ENCODE measurements at regions not wholly inside any gene's neighbourhood (a gene's known extent, or its start where the extent isn't known, plus 50 kb on each side); places are given as distances from the start of the nearest gene placed in this dataset.

- POLR2A ChIA-PET = no interaction called here
- H3K27ac ChIP-seq (ENCODE audit: insufficient read depth, low read depth, low read length) = no peak overlapping the region
- no peak for DNase-seq (ENCODE audit: low read depth, low spot score)
- intact Hi-C loops (cut with micrococcal nuclease) (no loop called here), dilution Hi-C loops (cut with MboI; ENCODE audit: extremely low pct_ligation_motif_present, low sequenced_read_pairs) (no loop called here)
- no peak overlapping the region for H3K4me2 ChIP-seq (ENCODE audit: insufficient read depth, low read length)
- CTCF ChIA-PET = no interaction called here
- no peak for FAIRE-seq
- H3K4me3 ChIP-seq (replicated peaks in 1 of 3; ENCODE audit: insufficient read depth in 1 of 3, low read depth in 1 of 3, low read length in 3 of 3) = no peak overlapping the region
- H2AFZ ChIP-seq (ENCODE audit: low read depth, low read length) = no peak overlapping the region
- H3K36me3 ChIP-seq (ENCODE audit: control insufficient read depth in 2 of 2, extremely low read depth in 1 of 2, insufficient read depth in 2 of 2, low read length in 2 of 2) = no peaks in the 10 kb centered on the region
- H3K9me1 ChIP-seq (replicated peaks; ENCODE audit: control insufficient read depth, extremely low read depth, insufficient read depth, low read length) = no peaks in the 10 kb centered on the region
- BruUV-seq (replicated peaks) = no TSS peak
- H3K9ac ChIP-seq (replicated peaks; ENCODE audit: extremely low read depth, insufficient read depth, low read length) = no peak overlapping the region
- no peaks in the 10 kb centered on the region for H3K27me3 ChIP-seq (ENCODE audit: control insufficient read depth in 2 of 2, insufficient read depth in 2 of 2, low read length in 2 of 2)
- TF ChIP-seq FOS (IDR thresholded peaks at IDR 0.05; ENCODE audit: borderline replicate concordance, insufficient read depth, low read length) = no peak
- no peak for TF ChIP-seq MYC (IDR thresholded peaks at IDR 0.05; ENCODE audit: low read depth, low read length)
- TF ChIP-seq EZH2 (IDR thresholded peaks at IDR 0.05; ENCODE audit: borderline replicate concordance, low read depth, low read length, severe bottlenecking) = no peak
- TF ChIP-seq JUN (IDR thresholded peaks at IDR 0.05; ENCODE audit: borderline replicate concordance, insufficient read depth, insufficient read length, low read depth) = no peak
- TF ChIP-seq CTCF (IDR thresholded peaks at IDR 0.05; ENCODE audit: extremely low read depth in 1 of 2, insufficient read depth in 1 of 2, low read depth in 1 of 2, low read length in 2 of 2) = no peak
- TF ChIP-seq GATA2 (IDR thresholded peaks at IDR 0.05; ENCODE audit: insufficient read depth, insufficient read length, low read depth, low read length) = no peak
- no peak for TF ChIP-seq MAX (IDR thresholded peaks at IDR 0.05; ENCODE audit: insufficient read depth, insufficient read length)
- TF ChIP-seq POLR2A (IDR thresholded peaks at IDR 0.05; ENCODE audit: low read depth, low read length) = no peak
- no peak for TF ChIP-seq POLR2AphosphoS5 (IDR thresholded peaks at IDR 0.05; ENCODE audit: insufficient read depth, low read depth, low read length)
- no peaks in the 10 kb centered on the region for H4K20me1 ChIP-seq (replicated peaks; ENCODE audit: control insufficient read depth, extremely low read depth, insufficient read depth, low read length)
- H3K79me2 ChIP-seq (ENCODE audit: control insufficient read depth, insufficient read depth, low read length) = no peaks in the 10 kb centered on the region
- H3K9me3 ChIP-seq (replicated peaks; ENCODE audit: control insufficient read depth, insufficient read depth, low read length) = no peaks in the 10 kb centered on the region
- H3K4me1 ChIP-seq (ENCODE audit: control insufficient read depth, extremely low read depth, insufficient read depth, low read length) = no peaks in the 10 kb centered on the region
Measured at GRCh38 chr12:63508543-63508942, 159.8 kb downstream of the DPY19L2 start.

Data from endothelial cell of umbilical vein (primary cell).